ENCODE measurements at regions not wholly inside any gene's neighbourhood (a gene's known extent, or its start where the extent isn't known, plus 50 kb on each side); places are given as distances from the start of the nearest gene placed in this dataset.

DNA sequence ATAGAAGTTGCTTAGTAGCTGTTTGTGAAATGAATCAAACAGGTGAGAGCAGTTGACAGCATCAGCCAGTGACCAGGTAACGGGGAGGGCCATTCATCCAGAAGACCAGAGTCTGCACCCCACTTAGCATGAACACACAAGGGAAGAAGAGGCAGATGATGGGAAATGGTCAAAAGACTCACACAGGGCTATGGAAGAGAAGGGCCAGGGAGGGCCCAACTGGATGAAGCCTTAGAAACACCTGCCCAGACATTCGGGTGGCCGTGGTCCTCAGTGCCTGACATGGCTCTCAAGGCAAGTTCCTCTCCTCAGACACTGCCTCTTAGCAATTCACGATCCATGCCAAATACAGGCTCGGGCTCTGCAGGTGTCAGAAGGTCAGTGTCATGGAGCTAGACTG is 354.1 kb downstream of the TCERG1L start:
- no peaks in the 10 kb centered on the region for H3K9me3 ChIP-seq
- intact Hi-C loops (cut with DNase I): no loop called here

DNA sequence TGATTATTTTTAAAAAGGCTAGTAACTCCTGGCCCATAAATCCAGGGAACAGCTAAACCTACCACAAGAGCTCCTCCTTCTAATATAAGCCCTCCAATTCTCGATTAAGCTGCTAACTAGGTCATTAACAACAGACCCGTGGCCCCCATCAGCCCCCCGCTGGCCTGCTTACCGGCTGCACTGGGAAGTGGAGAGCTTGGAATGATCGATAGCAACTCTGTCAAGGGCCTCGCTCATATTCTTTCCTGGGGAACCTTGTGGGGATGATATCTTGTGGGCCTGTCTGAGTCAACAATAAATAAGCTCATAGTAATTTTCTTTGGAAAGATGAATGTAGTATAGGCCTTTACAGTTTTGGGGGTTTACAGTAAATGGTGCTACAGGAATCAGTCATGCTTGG is 353.5 kb downstream of the TCERG1L start:
- H3K36me3 ChIP-seq: no peaks in the 10 kb centered on the region
- H3K27ac ChIP-seq: no peak overlapping the region
- H3K4me1 ChIP-seq: no peaks in the 10 kb centered on the region
- no peak overlapping the region for H3K4me3 ChIP-seq
- H3K27me3 ChIP-seq: no peaks in the 10 kb centered on the region
- intact Hi-C loops (cut with DNase I): no loop called here
- no peak for DNase-seq (ENCODE audit: low spot score in 2 of 2)
- TF ChIP-seq, protein P1, sequence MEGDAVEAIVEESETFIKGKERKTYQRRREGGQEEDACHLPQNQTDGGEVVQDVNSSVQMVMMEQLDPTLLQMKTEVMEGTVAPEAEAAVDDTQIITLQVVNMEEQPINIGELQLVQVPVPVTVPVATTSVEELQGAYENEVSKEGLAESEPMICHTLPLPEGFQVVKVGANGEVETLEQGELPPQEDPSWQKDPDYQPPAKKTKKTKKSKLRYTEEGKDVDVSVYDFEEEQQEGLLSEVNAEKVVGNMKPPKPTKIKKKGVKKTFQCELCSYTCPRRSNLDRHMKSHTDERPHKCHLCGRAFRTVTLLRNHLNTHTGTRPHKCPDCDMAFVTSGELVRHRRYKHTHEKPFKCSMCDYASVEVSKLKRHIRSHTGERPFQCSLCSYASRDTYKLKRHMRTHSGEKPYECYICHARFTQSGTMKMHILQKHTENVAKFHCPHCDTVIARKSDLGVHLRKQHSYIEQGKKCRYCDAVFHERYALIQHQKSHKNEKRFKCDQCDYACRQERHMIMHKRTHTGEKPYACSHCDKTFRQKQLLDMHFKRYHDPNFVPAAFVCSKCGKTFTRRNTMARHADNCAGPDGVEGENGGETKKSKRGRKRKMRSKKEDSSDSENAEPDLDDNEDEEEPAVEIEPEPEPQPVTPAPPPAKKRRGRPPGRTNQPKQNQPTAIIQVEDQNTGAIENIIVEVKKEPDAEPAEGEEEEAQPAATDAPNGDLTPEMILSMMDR (IDR thresholded peaks at IDR 0.05): no peak
- H3K9me3 ChIP-seq: no peaks in the 10 kb centered on the region

More for the DNA sequence above, 354.1 kb downstream of the TCERG1L start:
- H3K36me3 ChIP-seq: no peaks in the 10 kb centered on the region
- TF ChIP-seq, protein P1 (IDR thresholded peaks at IDR 0.05): no peak
- H3K4me3 ChIP-seq: no peak overlapping the region
- no peaks in the 10 kb centered on the region for H3K4me1 ChIP-seq
- H3K27ac ChIP-seq: no peak overlapping the region
- H3K27me3 ChIP-seq: no peaks in the 10 kb centered on the region
- DNase-seq (ENCODE audit: low spot score in 2 of 2): no peak

DNA sequence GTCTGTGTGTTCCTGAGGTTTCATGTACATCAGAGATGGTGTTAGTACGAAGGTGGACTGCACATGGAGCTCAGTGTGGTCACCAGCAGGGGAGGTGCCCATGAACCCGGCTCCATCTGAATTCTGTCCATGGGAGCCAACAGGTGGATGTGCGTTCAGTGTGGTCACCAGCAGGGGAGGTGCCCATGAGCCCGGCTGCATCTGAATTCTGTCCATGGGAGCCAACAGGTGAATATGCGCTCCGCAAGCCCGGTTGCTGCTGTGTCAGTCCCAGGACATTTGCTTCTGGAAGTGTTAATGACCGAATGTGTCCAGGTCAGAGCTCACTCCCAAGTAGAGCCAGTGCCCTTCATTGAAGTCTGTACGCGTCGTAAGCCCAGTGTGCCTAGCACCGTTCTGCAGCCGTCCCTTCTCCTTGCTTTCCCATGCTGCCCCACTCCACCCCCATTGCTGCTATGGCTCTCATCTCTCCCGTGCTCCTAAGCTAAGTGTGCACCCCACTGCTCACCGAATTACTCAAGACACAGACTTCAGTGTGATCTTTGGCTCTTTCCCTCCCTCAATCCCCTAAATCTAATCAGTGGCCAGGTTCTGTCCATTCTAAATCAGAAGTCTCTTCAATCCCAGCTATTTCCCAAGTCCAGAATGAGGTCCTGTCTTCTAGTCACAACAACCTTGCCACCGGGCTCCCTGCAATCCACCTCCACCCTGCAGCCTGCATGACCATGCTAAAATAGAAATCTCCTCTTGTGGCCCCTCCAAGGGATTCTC is 352.4 kb downstream of the TCERG1L start:
- TF ChIP-seq, protein P1 (IDR thresholded peaks at IDR 0.05): no peak
- DNase-seq (ENCODE audit: low spot score in 2 of 2): no peak
- no peaks in the 10 kb centered on the region for H3K4me1 ChIP-seq
- H3K27me3 ChIP-seq: no peaks in the 10 kb centered on the region
- H3K9me3 ChIP-seq: no peaks in the 10 kb centered on the region
- H3K27ac ChIP-seq: no peak overlapping the region
- H3K36me3 ChIP-seq: no peaks in the 10 kb centered on the region
- intact Hi-C loops (cut with DNase I): no loop called here
- H3K4me3 ChIP-seq: no peak overlapping the region

DNA sequence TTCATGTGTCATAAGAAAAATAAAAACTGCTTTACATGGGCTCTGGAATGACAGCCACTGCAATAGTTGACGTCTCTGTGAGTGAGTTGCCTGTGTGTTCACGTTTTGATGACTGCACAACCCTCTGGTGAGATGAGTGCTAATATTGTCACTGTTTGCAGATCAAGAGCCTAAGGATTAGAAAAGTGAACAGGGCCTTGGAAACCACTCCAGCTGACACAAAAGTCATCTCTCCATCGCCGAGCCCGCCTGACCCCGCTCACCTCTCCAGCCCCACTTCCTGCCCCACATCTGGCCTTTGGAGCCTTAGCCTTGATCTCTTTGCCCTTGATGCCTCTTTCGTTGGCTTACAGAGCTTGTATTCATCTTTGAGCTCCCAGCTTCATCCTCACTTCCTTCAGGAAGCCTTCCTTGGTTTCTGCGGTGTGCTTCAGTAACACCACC is 351.7 kb downstream of the TCERG1L start:
- H3K4me1 ChIP-seq: no peaks in the 10 kb centered on the region
- H3K4me3 ChIP-seq: no peak overlapping the region
- TF ChIP-seq, protein P1 (IDR thresholded peaks at IDR 0.05): no peak
- intact Hi-C loops (cut with DNase I): no loop called here
- DNase-seq (ENCODE audit: low spot score in 2 of 2): no peak
- no peaks in the 10 kb centered on the region for H3K36me3 ChIP-seq
- no peaks in the 10 kb centered on the region for H3K27me3 ChIP-seq
- no peak overlapping the region for H3K27ac ChIP-seq
- no peaks in the 10 kb centered on the region for H3K9me3 ChIP-seq

DNA sequence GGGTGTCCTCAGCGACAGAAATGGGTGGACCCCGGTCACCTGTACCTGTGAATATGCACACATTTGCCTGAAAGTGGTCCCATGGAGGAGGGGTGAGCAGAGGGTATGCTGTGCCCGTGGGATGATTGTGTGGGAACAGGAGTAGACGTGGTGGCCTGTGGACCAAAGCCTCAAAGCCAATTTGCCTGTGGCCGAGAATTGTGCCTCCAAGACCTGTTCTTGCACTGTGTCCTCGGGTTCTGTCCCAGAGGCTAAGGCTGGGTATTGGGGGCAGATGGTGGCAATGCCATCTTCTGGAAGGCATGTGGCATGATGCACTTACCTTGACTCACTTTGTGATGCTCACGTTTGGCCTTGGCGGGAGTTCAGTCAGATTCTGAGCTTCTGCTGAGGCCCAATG is 351.0 kb downstream of the TCERG1L start:
- Histone ChIP-seq H3K9me3 (no peaks in the 10 kb centered on the region), H3K27ac (no peak overlapping the region), H3K4me1 (no peaks in the 10 kb centered on the region), H3K27me3 (no peaks in the 10 kb centered on the region), H3K4me3 (no peak overlapping the region), H3K36me3 (no peaks in the 10 kb centered on the region)
- no peak for DNase-seq (ENCODE audit: low spot score in 2 of 2)
- intact Hi-C loops (cut with DNase I): no loop called here
- TF ChIP-seq, protein P1 (IDR thresholded peaks at IDR 0.05): no peak

Measured in ascending aorta (tissue), 2 donors.